Lung (tissue), 11 donors: ENCODE measurements at regions not wholly inside any gene's neighbourhood (a gene's known extent, or its start where the extent isn't known, plus 50 kb on each side); places are given as distances from the start of the nearest gene placed in this dataset.

ENCODE experiments used
- ATAC-seq: fragments of 200-7000 bp; cut with Tn5 transposase; one replicate; pipeline ENCODE4 v1.9.1; 2020; ENCODE audit warnings: moderate number of reproducible peaks; ENCODE audit not compliant: insufficient read depth, low FRiP score
- DNase-seq, 3 donors: peaks; one replicate each; pipeline ENCODE4 v3.0.0-alpha.2; 2013 to 2017
- H3K27ac ChIP-seq, 2 donors: one replicate each; pipeline ENCODE4 v1.5.1; 2013; ENCODE audit warnings: mild to moderate bottlenecking in 2 of 2, moderate library complexity in 2 of 2, control low read depth in 1 of 2, inconsistent platforms in 1 of 2, low read depth in 1 of 2, low read length in 1 of 2
- H3K27me3 ChIP-seq, 3 donors: one replicate each; pipeline ENCODE4 v1.5.1; 2013; ENCODE audit warnings: low read length in 2 of 3; ENCODE audit not compliant: control insufficient read depth in 3 of 3, insufficient read depth in 3 of 3
- H3K36me3 ChIP-seq, 4 donors: one replicate each; pipeline ENCODE4 v1.5.1; 2013; ENCODE audit warnings: low read length in 4 of 4, mild to moderate bottlenecking in 1 of 4, moderate library complexity in 1 of 4; ENCODE audit not compliant: control insufficient read depth in 4 of 4, insufficient read depth in 4 of 4
- H3K4me1 ChIP-seq, 5 donors: one replicate each; pipeline ENCODE4 v1.5.1; 2013; ENCODE audit warnings: low read length in 5 of 5, mild to moderate bottlenecking in 2 of 5, moderate library complexity in 1 of 5; ENCODE audit not compliant: control insufficient read depth in 5 of 5, insufficient read depth in 5 of 5
- H3K4me3 ChIP-seq: one replicate; pipeline ENCODE4 v1.5.1; 2013; ENCODE audit warnings: mild to moderate bottlenecking, control low read depth, moderate library complexity
- H3K9ac ChIP-seq, 2 donors: one replicate each; pipeline ENCODE4 v1.5.1; 2013; ENCODE audit warnings: low read length in 2 of 2, control low read depth in 1 of 2; ENCODE audit not compliant: insufficient read depth in 1 of 2
- H3K9me3 ChIP-seq, 4 donors: one replicate each; pipeline ENCODE4 v1.5.1; 2013; ENCODE audit warnings: low read length in 3 of 4, mild to moderate bottlenecking in 1 of 4, moderate library complexity in 1 of 4; ENCODE audit not compliant: control insufficient read depth in 4 of 4, insufficient read depth in 3 of 4
- CTCF ChIP-seq: IDR thresholded peaks from 2 replicates; pipeline ENCODE4 v1.5.1; 2012; ENCODE audit warnings: mild to moderate bottlenecking; ENCODE audit errors: control extremely low read depth, extremely low read depth
- whole genome bisulfite sequencing, 2 donors: extraction: QIAGEN DNeasy Blood & Tissue Kit; methylation state at CpG; one replicate each; pipeline ENCODE4 v1.1.7; 2013; 5-methylcytosine and 5-hydroxymethylcytosine counted together
- donor health status: control.
- donor health status: control.
- donor health status: Bipolar disorder and iron deficiency.
- donor health status: healthy.
- donor health status: DM: yes; HTN: yes; CAD: no.

- DNase-seq (no peak), ATAC-seq (no peak)
- Histone ChIP-seq H3K9me3 (peaks cover 0 to 10% (median 1%) of the 10 kb centered on the region in 4 donors), H3K4me1 (no peaks in the 10 kb centered on the region), H3K4me3 (no peak overlapping the region), H3K27ac (no peak overlapping the region), H3K27me3 (no peaks in the 10 kb centered on the region), H3K36me3 (no peaks in the 10 kb centered on the region), H3K9ac (no peak overlapping the region)
- TF ChIP-seq CTCF: no peak
These were observed 1326.0 kb upstream of the C9orf72 start for GRCh38 chr9:28899267-28899666.

GRCh38 chr9:28899926-28900325, 1326.6 kb upstream of the C9orf72 start:
- ATAC-seq (no peak), DNase-seq (no peak)
- WGBS, 2 donors: 70 to 92% methylated on average over 6 of the region's 6 CpGs
- no peak overlapping the region for H3K4me3 ChIP-seq
- TF ChIP-seq CTCF: no peak
- H3K9me3 ChIP-seq: peaks cover 0 to 10% (median 1%) of the 10 kb centered on the region in 4 donors
- H3K9ac ChIP-seq: no peak overlapping the region
- H3K4me1 ChIP-seq: no peaks in the 10 kb centered on the region
- H3K36me3 ChIP-seq: no peaks in the 10 kb centered on the region
- no peaks in the 10 kb centered on the region for H3K27me3 ChIP-seq
- no peak overlapping the region for H3K27ac ChIP-seq

GRCh38 chr9:28900406-28900805, 1327.1 kb upstream of the C9orf72 start:
- 3 to 96% methylated on average over 1 of the region's 1 CpG for WGBS, 2 donors
- no peak overlapping the region for H3K4me3 ChIP-seq
- H3K36me3 ChIP-seq: no peaks in the 10 kb centered on the region
- DNase-seq: no peak
- no peaks in the 10 kb centered on the region for H3K27me3 ChIP-seq
- H3K9ac ChIP-seq: no peak overlapping the region
- peaks cover 0 to 10% (median 1%) of the 10 kb centered on the region in 4 donors for H3K9me3 ChIP-seq
- H3K4me1 ChIP-seq: no peaks in the 10 kb centered on the region
- no peak for ATAC-seq
- TF ChIP-seq CTCF: no peak
- H3K27ac ChIP-seq: no peak overlapping the region

- 70 to 88% methylated on average over 1 of the region's 1 CpG for WGBS, 2 donors
- Histone ChIP-seq H3K27me3 (no peaks in the 10 kb centered on the region), H3K36me3 (no peaks in the 10 kb centered on the region), H3K4me1 (no peaks in the 10 kb centered on the region), H3K4me3 (no peak overlapping the region), H3K9ac (no peak overlapping the region), H3K27ac (no peak overlapping the region), H3K9me3 (no peaks in the 10 kb centered on the region)
- TF ChIP-seq CTCF: no peak
- DNase-seq (no peak), ATAC-seq (no peak)
These were observed 1336.2 kb upstream of the C9orf72 start for GRCh38 chr9:28909526-28909925.
